Ovary (tissue), 3 donors: ENCODE measurements at regions not wholly inside any gene's neighbourhood (a gene's known extent, or its start where the extent isn't known, plus 50 kb on each side); places are given as distances from the start of the nearest gene placed in this dataset.

ENCODE experiments used
- CTCF ChIP-seq, 3 donors: fragments of 450-650 bp in 2 of 3; fragments of 200-600 bp in 1 of 3; IDR thresholded peaks; one replicate each; pipeline versions ENCODE4 v1.5.1 to v1.8.0; 2016 to 2022; ENCODE audit warnings: antibody characterized with exemption in 3 of 3, mild to moderate bottlenecking in 1 of 3
- EP300 ChIP-seq: sonication (generic); formaldehyde crosslinking; IDR thresholded peaks from one replicate; pipeline ENCODE4 v1.6.1; 2017; ENCODE audit warnings: antibody characterized with exemption
- POLR2A ChIP-seq: fragments of 450-650 bp; IDR thresholded peaks from one replicate; pipeline ENCODE4 v1.6.1; 2017; ENCODE audit warnings: antibody characterized with exemption, mild to moderate bottlenecking, moderate library complexity
- donor health status: DM: no; HTN: no; CAD: no.

GRCh38 chr13:44249431-44249836, 124.2 kb upstream of the SERP2 start:
- TF ChIP-seq CTCF (IDR thresholded peaks at IDR 0.05) (no peak), POLR2A (no peak), EP300 (no peak)
